ENCODE measurements at regions not wholly inside any gene's neighbourhood (a gene's known extent, or its start where the extent isn't known, plus 50 kb on each side); places are given as distances from the start of the nearest gene placed in this dataset.
"Not testable (repeated sequence)": the region's sequence is repeated elsewhere in the genome, so short reads cannot be mapped to it uniquely, and the experiment has no call there.

DNA sequence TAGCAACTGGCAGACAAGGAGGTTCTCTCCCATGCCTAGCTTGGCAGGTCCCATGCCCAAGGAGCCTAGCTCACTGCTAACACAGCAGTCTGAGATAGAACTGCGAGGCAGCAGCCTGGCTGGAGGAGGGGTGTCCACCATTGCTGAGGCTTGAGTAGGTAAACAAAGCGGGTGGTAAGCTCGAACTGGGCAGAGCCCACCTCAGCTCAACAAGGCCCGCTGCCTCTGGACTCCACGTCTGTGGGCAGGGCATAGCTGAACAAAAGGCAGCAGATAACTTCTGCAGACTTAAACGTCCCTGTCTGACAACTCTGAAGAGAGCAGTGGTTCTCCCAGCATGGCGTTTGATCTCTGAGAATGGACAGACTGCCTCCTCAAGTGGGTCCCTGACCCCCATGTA, 682.4 kb downstream of the DACH1 start:
- TF ChIP-seq, protein P1, sequence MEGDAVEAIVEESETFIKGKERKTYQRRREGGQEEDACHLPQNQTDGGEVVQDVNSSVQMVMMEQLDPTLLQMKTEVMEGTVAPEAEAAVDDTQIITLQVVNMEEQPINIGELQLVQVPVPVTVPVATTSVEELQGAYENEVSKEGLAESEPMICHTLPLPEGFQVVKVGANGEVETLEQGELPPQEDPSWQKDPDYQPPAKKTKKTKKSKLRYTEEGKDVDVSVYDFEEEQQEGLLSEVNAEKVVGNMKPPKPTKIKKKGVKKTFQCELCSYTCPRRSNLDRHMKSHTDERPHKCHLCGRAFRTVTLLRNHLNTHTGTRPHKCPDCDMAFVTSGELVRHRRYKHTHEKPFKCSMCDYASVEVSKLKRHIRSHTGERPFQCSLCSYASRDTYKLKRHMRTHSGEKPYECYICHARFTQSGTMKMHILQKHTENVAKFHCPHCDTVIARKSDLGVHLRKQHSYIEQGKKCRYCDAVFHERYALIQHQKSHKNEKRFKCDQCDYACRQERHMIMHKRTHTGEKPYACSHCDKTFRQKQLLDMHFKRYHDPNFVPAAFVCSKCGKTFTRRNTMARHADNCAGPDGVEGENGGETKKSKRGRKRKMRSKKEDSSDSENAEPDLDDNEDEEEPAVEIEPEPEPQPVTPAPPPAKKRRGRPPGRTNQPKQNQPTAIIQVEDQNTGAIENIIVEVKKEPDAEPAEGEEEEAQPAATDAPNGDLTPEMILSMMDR (IDR thresholded peaks at IDR 0.05; ENCODE audit: low read depth, low read length), result not testable (repeated sequence)
- TF ChIP-seq EZH2phosphoT487 (IDR thresholded peaks at IDR 0.05; ENCODE audit: low read depth), result not testable (repeated sequence)

All from OCI-LY3 (cell line).